ENCODE measurements at regions not wholly inside any gene's neighbourhood (a gene's known extent, or its start where the extent isn't known, plus 50 kb on each side); places are given as distances from the start of the nearest gene placed in this dataset.

GRCh38 chr2:56018267-56018666 lies 94.7 kb upstream of the EFEMP1 start:
- TF ChIP-seq POLR2AphosphoS5 (IDR thresholded peaks at IDR 0.05; ENCODE audit: borderline replicate concordance, low read depth, low read length) (no peak), EZH2 (IDR thresholded peaks at IDR 0.05) (no peak), FOXP2 (optimal IDR thresholded peaks at IDR 0.05; ENCODE audit: control extremely low read depth, extremely low read length, insufficient read depth) (no peak)
